Right atrium auricular region (tissue), 2 donors: ENCODE measurements at regions not wholly inside any gene's neighbourhood (a gene's known extent, or its start where the extent isn't known, plus 50 kb on each side); places are given as distances from the start of the nearest gene placed in this dataset.

Experiments
- DNase-seq: peaks from one replicate; pipeline ENCODE4 v3.0.0-alpha.2; 2019; ENCODE audit warnings: low spot score
- H3K27ac ChIP-seq, 2 donors: fragments of 200-600 bp; sonication (generic); 1 replicate in 1 of 2; 2 replicates in 1 of 2; pipeline ENCODE4 v1.5.1; 2016 to 2019
- H3K27me3 ChIP-seq, 2 donors: fragments of 200-600 bp; sonication (generic); one replicate each; pipeline versions ENCODE4 v1.5.1 to v1.6.0; 2017 to 2019
- H3K36me3 ChIP-seq: fragments of 200-600 bp; sonication (generic); one replicate; pipeline ENCODE4 v1.5.1; 2016
- H3K4me1 ChIP-seq, 2 donors: fragments of 200-600 bp; sonication (generic); one replicate each; pipeline versions ENCODE4 v1.5.1 to v1.6.0; 2017 to 2019
- H3K4me3 ChIP-seq, 2 donors: fragments of 200-600 bp; sonication (generic); 1 replicate in 1 of 2; 2 replicates in 1 of 2; pipeline ENCODE4 v1.5.1; 2017 to 2019; ENCODE audit warnings: mild to moderate bottlenecking in 1 of 2, moderate library complexity in 1 of 2
- H3K9me3 ChIP-seq, 2 donors: fragments of 200-600 bp; sonication (generic); one replicate each; pipeline ENCODE4 v1.5.1; 2019
- CTCF ChIP-seq, 2 donors: fragments of 200-600 bp; sonication (generic); IDR thresholded peaks; one replicate each; pipeline ENCODE4 v1.5.1; 2019; ENCODE audit warnings: antibody characterized with exemption in 2 of 2

GRCh38 chr12:67742461-67742860 is 93.9 kb downstream of the DYRK2 start:
- Histone ChIP-seq H3K27me3 (no peaks in the 10 kb centered on the region), H3K4me3 (no peak overlapping the region), H3K36me3 (no peaks in the 10 kb centered on the region), H3K4me1 (no peaks in the 10 kb centered on the region), H3K27ac (no peak overlapping the region), H3K9me3 (no peaks in the 10 kb centered on the region)
- no peak for TF ChIP-seq CTCF (IDR thresholded peaks at IDR 0.05)
- no peak for DNase-seq

- Histone ChIP-seq H3K27ac (peak overlapping the region in 1 of 2 donors; percentile 42), H3K9me3 (no peaks in the 10 kb centered on the region), H3K4me1 (peaks cover 0 to 15% of the 10 kb centered on the region in 2 donors), H3K4me3 (no peak overlapping the region), H3K27me3 (no peaks in the 10 kb centered on the region), H3K36me3 (no peaks in the 10 kb centered on the region)
- no peak for DNase-seq
- TF ChIP-seq CTCF (IDR thresholded peaks at IDR 0.05) = no peak
Measured at GRCh38 chr12:67747869-67748742, 99.6 kb downstream of the DYRK2 start.

GRCh38 chr12:67748743-67749040 is 100.1 kb downstream of the DYRK2 start:
- Histone ChIP-seq H3K4me3 (no peak overlapping the region), H3K36me3 (no peaks in the 10 kb centered on the region), H3K27ac (peak overlapping the region in 1 of 2 donors; percentile 42), H3K9me3 (no peaks in the 10 kb centered on the region), H3K4me1 (peaks cover 0 to 20% of the 10 kb centered on the region in 2 donors), H3K27me3 (no peaks in the 10 kb centered on the region)
- DNase-seq = no peak
- TF ChIP-seq CTCF (IDR thresholded peaks at IDR 0.05) = no peak

- H3K27ac ChIP-seq = peak overlapping the region in 1 of 2 donors; percentile 80
- no peak for TF ChIP-seq CTCF (IDR thresholded peaks at IDR 0.05)
- peaks cover 0 to 25% of the 10 kb centered on the region in 2 donors for H3K4me1 ChIP-seq
- H3K27me3 ChIP-seq = no peaks in the 10 kb centered on the region
- no peaks in the 10 kb centered on the region for H3K9me3 ChIP-seq
- H3K36me3 ChIP-seq = no peaks in the 10 kb centered on the region
- no peak for DNase-seq
- H3K4me3 ChIP-seq = no peak overlapping the region
Measured at GRCh38 chr12:67750513-67751183, 102.1 kb downstream of the DYRK2 start.

- Histone ChIP-seq H3K9me3 (no peaks in the 10 kb centered on the region), H3K27me3 (no peaks in the 10 kb centered on the region), H3K4me1 (peaks cover 0 to 25% of the 10 kb centered on the region in 2 donors), H3K27ac (peak overlapping the region in 1 of 2 donors; percentile 80), H3K4me3 (no peak overlapping the region), H3K36me3 (no peaks in the 10 kb centered on the region)
- no peak for TF ChIP-seq CTCF (IDR thresholded peaks at IDR 0.05)
- DNase-seq = no peak
Measured at GRCh38 chr12:67751381-67751928, 102.9 kb downstream of the DYRK2 start.
